DND-41 (cell line): ENCODE measurements at regions not wholly inside any gene's neighbourhood (a gene's known extent, or its start where the extent isn't known, plus 50 kb on each side); places are given as distances from the start of the nearest gene placed in this dataset.

Experiments
- CTCF ChIP-seq: IDR thresholded peaks from 2 replicates; pipeline ENCODE4 v1.5.1; 2012; ENCODE audit warnings: borderline replicate concordance, low read length, moderate library complexity, mild to moderate bottlenecking; ENCODE audit not compliant: poor library complexity, severe bottlenecking; ENCODE audit errors: extremely low read depth
- EZH2 ChIP-seq: IDR thresholded peaks from 3 replicates; pipeline ENCODE4 v1.6.1; 2012; ENCODE audit warnings: borderline replicate concordance, low read depth, mild to moderate bottlenecking, moderate library complexity, low read length, inconsistent platforms; ENCODE audit not compliant: severe bottlenecking

GRCh38 chr14:30131581-30132097, 204.0 kb upstream of the PRKD1 start:
- TF ChIP-seq CTCF = no peak
- no peak for TF ChIP-seq EZH2
